AG04449 (cell line): ENCODE measurements at regions not wholly inside any gene's neighbourhood (a gene's known extent, or its start where the extent isn't known, plus 50 kb on each side); places are given as distances from the start of the nearest gene placed in this dataset.

Experiments
- CTCF ChIA-PET: fragments of 350-600 bp; formaldehyde crosslinking; extraction: SDS; loops from one replicate; lab custom pipeline; 2021; ENCODE audit warnings: antibody characterized with exemption; lab: Yijun Ruan, JAX
- POLR2A ChIA-PET: fragments of 400-600, 350-600 bp; formaldehyde crosslinking; extraction: SDS; loops from one replicate; lab custom pipeline; 2020; ENCODE audit warnings: antibody characterized with exemption, inconsistent platforms; lab: Yijun Ruan, JAX
- DNase-seq: peaks from one replicate; pipeline ENCODE4 v3.0.0-alpha.2; 2010; ENCODE audit warnings: low read depth, low spot score
- H3K4me3 ChIP-seq: 2 replicates; pipeline ENCODE4 v1.5.1; 2011; ENCODE audit warnings: low read depth, mild to moderate bottlenecking, control low read depth, low read length
- CTCF ChIP-seq: IDR thresholded peaks from one replicate; pipeline ENCODE4 v1.5.1; 2011; ENCODE audit warnings: mild to moderate bottlenecking, moderate library complexity, low read length, control low read depth, inconsistent platforms; ENCODE audit not compliant: insufficient read depth; ENCODE audit errors: missing control alignments

GRCh38 chr9:111728617-111729366 lies 65.9 kb downstream of the SHOC1 start:
- ChIA-PET POLR2A (interaction anchor here (0.6 to 1.9 kb wide), 2 partner anchors 35 to 98 kb away, joined by 4 to 6 read pairs; partner anchors contain the start of gene DNAJC25), CTCF (interaction anchor here (0.9 to 1.2 kb wide), 2 partner anchors 36 to 131 kb away, joined by 3 read pairs; no protein-coding TSS in a partner anchor)
- no peak for TF ChIP-seq CTCF
- DNase-seq = peak; percentile 71
- H3K4me3 ChIP-seq = no peak overlapping the region

- CTCF ChIA-PET = no interaction called here
These were observed 66.6 kb downstream of the SHOC1 start for GRCh38 chr9:111728143-111728542.

GRCh38 chr9:111726949-111727348 lies 65.5 kb downstream of the GNG10 start:
- CTCF ChIA-PET = no interaction called here
- POLR2A ChIA-PET = no interaction called here

More at GRCh38 chr9:111728143-111728542, 66.6 kb downstream of the SHOC1 start:
- POLR2A ChIA-PET = interaction anchor here (1.9 kb wide), 1 partner anchor 97 kb away, joined by 6 read pairs; the partner anchor contains the start of gene DNAJC25
- no peak for TF ChIP-seq CTCF
- no peak for DNase-seq
- no peak overlapping the region for H3K4me3 ChIP-seq

GRCh38 chr9:111720174-111720573 lies 58.8 kb downstream of the GNG10 start:
- POLR2A ChIA-PET = no interaction called here
- DNase-seq = no peak

More at GRCh38 chr9:111726949-111727348, 65.5 kb downstream of the GNG10 start:
- no peak for DNase-seq
- no peak for TF ChIP-seq CTCF
- H3K4me3 ChIP-seq = no peak overlapping the region

More at GRCh38 chr9:111720174-111720573, 58.8 kb downstream of the GNG10 start:
- CTCF ChIA-PET = interaction anchor here (0.7 to 1.0 kb wide), 2 partner anchors 16 to 123 kb away, joined by 3 read pairs; no protein-coding TSS in a partner anchor
- H3K4me3 ChIP-seq = no peak overlapping the region
- no peak for TF ChIP-seq CTCF
